Vagina (tissue), 2 donors: ENCODE measurements at regions not wholly inside any gene's neighbourhood (a gene's known extent, or its start where the extent isn't known, plus 50 kb on each side); places are given as distances from the start of the nearest gene placed in this dataset.

Source experiments
- DNase-seq, 2 donors: peaks; one replicate each; pipeline ENCODE4 v3.0.0-alpha.2; 2017; ENCODE audit errors: extremely low spot score in 2 of 2
- H3K27ac ChIP-seq: fragments of 200-600 bp; sonication (generic); one replicate; pipeline ENCODE4 v1.5.1; 2019
- H3K27me3 ChIP-seq: fragments of 200-600 bp; sonication (generic); one replicate; pipeline ENCODE4 v1.5.1; 2019
- H3K36me3 ChIP-seq, 2 donors: fragments of 200-600 bp; sonication (generic); one replicate each; pipeline ENCODE4 v1.5.1; 2017 to 2019
- H3K4me1 ChIP-seq: fragments of 200-600 bp; sonication (generic); one replicate; pipeline ENCODE4 v1.5.1; 2019
- H3K4me3 ChIP-seq, 2 donors: fragments of 200-600 bp; sonication (generic); 1 replicate in 1 of 2; 2 replicates in 1 of 2; pipeline ENCODE4 v1.5.1; 2016 to 2019
- H3K9me3 ChIP-seq: fragments of 200-600 bp; sonication (generic); one replicate; pipeline ENCODE4 v1.5.1; 2019
- POLR2A ChIP-seq, 2 donors: fragments of 450-650 bp; IDR thresholded peaks; one replicate each; pipeline ENCODE4 v1.6.1; 2017; ENCODE audit warnings: antibody characterized with exemption in 2 of 2, mild to moderate bottlenecking in 2 of 2, moderate library complexity in 2 of 2
- POLR2AphosphoS5 ChIP-seq, 2 donors: sonication (generic); formaldehyde crosslinking; IDR thresholded peaks; one replicate each; pipeline ENCODE4 v1.9.0; 2017; ENCODE audit warnings: antibody characterized with exemption in 2 of 2, mild to moderate bottlenecking in 2 of 2, low read depth in 1 of 2; ENCODE audit not compliant: insufficient read depth in 1 of 2
- intact Hi-C: fragments of 100-400 bp; cut with DNase I; formaldehyde crosslinking; loops from one replicate; pipeline ENCODE4 v1.15.1; 2023
- TF ChIP-seq, protein P1 (sequence below), 3 experiments: fragments of 450-650 bp in 2 of 3; fragments of 200-600 bp in 1 of 3; sonication (generic) in 1 of 3; IDR thresholded peaks; one replicate each; pipeline ENCODE4 v1.5.1; 2017 to 2019; ENCODE audit warnings: antibody characterized with exemption in 3 of 3, mild to moderate bottlenecking in 2 of 3, moderate library complexity in 2 of 3

DNA sequence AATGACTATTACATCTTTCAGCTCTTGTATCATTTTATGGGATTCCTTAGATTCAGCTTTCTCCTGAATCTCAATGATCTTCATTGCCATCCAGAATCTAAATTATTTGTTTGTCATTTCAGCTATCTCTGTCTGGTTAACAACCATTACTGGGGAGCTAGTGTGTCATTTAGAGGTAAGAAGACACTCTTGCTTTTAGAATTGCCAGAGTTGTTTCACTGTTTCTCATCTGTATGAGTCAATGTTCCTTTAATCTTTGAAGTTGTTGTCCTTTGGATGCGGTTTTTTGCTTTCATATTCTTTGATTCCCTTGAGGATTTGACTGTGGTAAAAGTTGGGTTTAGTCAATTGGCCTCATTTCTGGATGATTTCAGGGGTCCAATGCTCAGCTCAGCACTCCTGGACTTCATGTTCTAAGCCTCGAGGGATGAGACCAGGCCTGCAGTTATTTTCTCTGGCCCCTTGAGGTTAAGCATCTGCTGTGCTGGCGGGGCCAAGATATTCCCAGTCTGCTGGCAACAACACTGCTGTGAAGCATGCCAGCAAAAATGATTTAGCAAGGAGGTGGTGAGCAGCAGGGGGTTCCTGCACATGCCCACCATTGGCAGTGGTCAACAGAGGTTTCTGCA lies 102.4 kb upstream of the PCSK5 start:
- H3K4me1 ChIP-seq: no peaks in the 10 kb centered on the region
- H3K36me3 ChIP-seq: no peaks in the 10 kb centered on the region
- no peak overlapping the region for H3K4me3 ChIP-seq
- no peak overlapping the region for H3K27ac ChIP-seq
- no peak for DNase-seq
- H3K27me3 ChIP-seq: no peaks in the 10 kb centered on the region
- no peaks in the 10 kb centered on the region for H3K9me3 ChIP-seq
- intact Hi-C loops: no loop called here
- TF ChIP-seq POLR2AphosphoS5 (IDR thresholded peaks at IDR 0.05; ENCODE audit: insufficient read depth in 1 of 2, low read depth in 1 of 2): no peak
- TF ChIP-seq POLR2A (IDR thresholded peaks at IDR 0.05): no peak
- TF ChIP-seq, protein P1, sequence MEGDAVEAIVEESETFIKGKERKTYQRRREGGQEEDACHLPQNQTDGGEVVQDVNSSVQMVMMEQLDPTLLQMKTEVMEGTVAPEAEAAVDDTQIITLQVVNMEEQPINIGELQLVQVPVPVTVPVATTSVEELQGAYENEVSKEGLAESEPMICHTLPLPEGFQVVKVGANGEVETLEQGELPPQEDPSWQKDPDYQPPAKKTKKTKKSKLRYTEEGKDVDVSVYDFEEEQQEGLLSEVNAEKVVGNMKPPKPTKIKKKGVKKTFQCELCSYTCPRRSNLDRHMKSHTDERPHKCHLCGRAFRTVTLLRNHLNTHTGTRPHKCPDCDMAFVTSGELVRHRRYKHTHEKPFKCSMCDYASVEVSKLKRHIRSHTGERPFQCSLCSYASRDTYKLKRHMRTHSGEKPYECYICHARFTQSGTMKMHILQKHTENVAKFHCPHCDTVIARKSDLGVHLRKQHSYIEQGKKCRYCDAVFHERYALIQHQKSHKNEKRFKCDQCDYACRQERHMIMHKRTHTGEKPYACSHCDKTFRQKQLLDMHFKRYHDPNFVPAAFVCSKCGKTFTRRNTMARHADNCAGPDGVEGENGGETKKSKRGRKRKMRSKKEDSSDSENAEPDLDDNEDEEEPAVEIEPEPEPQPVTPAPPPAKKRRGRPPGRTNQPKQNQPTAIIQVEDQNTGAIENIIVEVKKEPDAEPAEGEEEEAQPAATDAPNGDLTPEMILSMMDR (IDR thresholded peaks at IDR 0.05): no peak

DNA sequence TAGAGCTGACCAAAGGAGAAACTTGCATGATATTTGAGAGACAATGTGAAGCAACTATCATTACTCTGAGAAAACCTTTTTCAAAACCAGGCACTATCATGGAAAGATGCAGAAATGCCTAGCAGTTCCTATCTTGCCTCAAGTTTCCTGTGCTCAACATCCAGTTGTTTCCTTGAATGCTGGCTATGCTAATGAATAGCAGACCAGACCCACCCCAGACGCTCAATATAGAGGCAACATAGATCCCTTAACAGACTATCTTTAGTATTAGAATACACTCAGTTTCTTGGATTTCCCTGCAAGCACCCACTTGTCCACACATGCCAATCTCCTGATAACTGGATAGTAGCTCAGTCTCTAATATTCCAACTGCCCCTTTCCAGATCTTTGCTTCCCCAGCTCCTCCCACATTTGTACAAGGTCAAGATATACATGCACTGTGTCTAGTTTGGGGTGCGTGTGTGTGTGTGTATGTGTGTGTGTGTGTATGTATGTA lies 93.3 kb upstream of the PCSK5 start:
- H3K27ac ChIP-seq: no peak overlapping the region
- no peak for TF ChIP-seq POLR2A (IDR thresholded peaks at IDR 0.05)
- no peak for TF ChIP-seq POLR2AphosphoS5 (IDR thresholded peaks at IDR 0.05; ENCODE audit: insufficient read depth in 1 of 2, low read depth in 1 of 2)
- TF ChIP-seq, protein P1 (IDR thresholded peaks at IDR 0.05): no peak
- intact Hi-C loops: no loop called here
- H3K36me3 ChIP-seq: no peaks in the 10 kb centered on the region
- no peaks in the 10 kb centered on the region for H3K27me3 ChIP-seq
- no peaks in the 10 kb centered on the region for H3K4me1 ChIP-seq
- no peak for DNase-seq
- no peak overlapping the region for H3K4me3 ChIP-seq
- no peaks in the 10 kb centered on the region for H3K9me3 ChIP-seq

DNA sequence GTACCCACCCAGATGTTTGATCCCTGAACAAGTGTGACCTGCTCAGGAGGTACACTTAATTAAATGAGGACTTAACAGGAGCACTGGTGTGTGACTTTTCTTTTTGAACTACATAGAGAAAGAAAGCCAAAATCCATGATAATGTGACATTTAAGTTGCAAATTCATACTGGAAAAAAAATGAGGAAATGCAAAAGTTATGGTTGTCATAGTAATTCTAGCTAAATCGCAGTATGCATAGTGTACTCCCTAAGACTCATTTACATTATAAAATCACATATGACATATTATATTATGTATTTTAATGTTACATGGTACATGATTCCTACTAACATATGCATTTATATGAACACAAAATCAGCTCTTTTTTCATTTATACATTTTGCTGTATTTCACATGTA lies 92.0 kb upstream of the PCSK5 start:
- intact Hi-C loops: no loop called here
- no peaks in the 10 kb centered on the region for H3K36me3 ChIP-seq
- TF ChIP-seq POLR2A (IDR thresholded peaks at IDR 0.05) (no peak), POLR2AphosphoS5 (IDR thresholded peaks at IDR 0.05; ENCODE audit: insufficient read depth in 1 of 2, low read depth in 1 of 2) (no peak)
- TF ChIP-seq, protein P1 (IDR thresholded peaks at IDR 0.05): no peak

DNA sequence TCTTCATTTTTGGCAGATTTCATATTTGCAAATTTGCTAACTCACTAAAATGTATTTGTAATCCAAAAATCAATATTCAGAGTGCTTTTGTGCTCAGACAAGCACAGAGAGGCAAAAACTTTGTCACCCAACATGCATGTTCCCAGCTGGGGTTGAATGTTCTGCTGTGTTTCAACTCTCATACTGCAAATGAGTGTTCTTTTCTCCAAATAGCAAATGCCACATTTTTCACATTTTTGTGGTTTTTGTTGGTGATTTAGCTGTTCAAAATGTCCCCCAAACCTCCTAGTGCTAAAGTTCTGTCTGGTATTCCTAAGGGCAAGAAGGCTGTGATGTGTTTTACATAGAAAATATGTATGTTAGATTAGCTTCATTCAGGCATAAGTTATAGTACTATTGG lies 87.3 kb upstream of the PCSK5 start:
- DNase-seq: no peak
- no peaks in the 10 kb centered on the region for H3K27me3 ChIP-seq
- no peaks in the 10 kb centered on the region for H3K9me3 ChIP-seq
- no peaks in the 10 kb centered on the region for H3K36me3 ChIP-seq
- H3K4me1 ChIP-seq: no peaks in the 10 kb centered on the region
- intact Hi-C loops: no loop called here
- H3K27ac ChIP-seq: no peak overlapping the region
- TF ChIP-seq POLR2A (IDR thresholded peaks at IDR 0.05) (no peak), POLR2AphosphoS5 (IDR thresholded peaks at IDR 0.05; ENCODE audit: insufficient read depth in 1 of 2, low read depth in 1 of 2) (no peak)
- TF ChIP-seq, protein P1 (IDR thresholded peaks at IDR 0.05): no peak
- no peak overlapping the region for H3K4me3 ChIP-seq

More for the DNA sequence above, 92.0 kb upstream of the PCSK5 start:
- Histone ChIP-seq H3K9me3 (no peaks in the 10 kb centered on the region), H3K27ac (no peak overlapping the region), H3K4me1 (no peaks in the 10 kb centered on the region), H3K27me3 (no peaks in the 10 kb centered on the region), H3K4me3 (no peak overlapping the region)
- DNase-seq: no peak

DNA sequence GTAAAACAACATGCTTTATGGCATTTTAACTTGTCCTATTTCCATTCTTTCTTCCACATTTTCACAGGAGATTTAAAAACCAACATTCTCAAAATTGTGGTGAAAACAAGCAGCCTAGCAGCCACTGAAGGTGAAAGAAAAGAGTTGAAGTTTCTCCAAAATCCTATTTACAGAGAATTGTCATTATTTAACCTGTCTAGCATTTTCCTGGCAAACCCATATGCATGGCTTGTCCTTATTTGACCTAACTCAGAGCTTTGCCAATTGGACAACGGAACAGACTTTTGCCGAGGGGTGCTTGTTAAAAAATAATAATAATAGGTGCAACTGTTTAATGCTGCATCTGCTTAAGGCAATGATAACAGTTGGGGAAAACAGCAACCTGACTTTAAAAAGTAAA lies 80.4 kb upstream of the PCSK5 start:
- no peak overlapping the region for H3K4me3 ChIP-seq
- H3K27me3 ChIP-seq: no peaks in the 10 kb centered on the region
- peaks cover 5% of the 10 kb centered on the region for H3K9me3 ChIP-seq
- no peaks in the 10 kb centered on the region for H3K36me3 ChIP-seq
- H3K4me1 ChIP-seq: no peaks in the 10 kb centered on the region
- intact Hi-C loops: no loop called here
- TF ChIP-seq, protein P1 (IDR thresholded peaks at IDR 0.05): no peak
- TF ChIP-seq POLR2A (IDR thresholded peaks at IDR 0.05) (no peak), POLR2AphosphoS5 (IDR thresholded peaks at IDR 0.05; ENCODE audit: insufficient read depth in 1 of 2, low read depth in 1 of 2) (no peak)
- no peak for DNase-seq
- no peak overlapping the region for H3K27ac ChIP-seq
